ENCODE measurements at regions not wholly inside any gene's neighbourhood (a gene's known extent, or its start where the extent isn't known, plus 50 kb on each side); places are given as distances from the start of the nearest gene placed in this dataset.

DNA sequence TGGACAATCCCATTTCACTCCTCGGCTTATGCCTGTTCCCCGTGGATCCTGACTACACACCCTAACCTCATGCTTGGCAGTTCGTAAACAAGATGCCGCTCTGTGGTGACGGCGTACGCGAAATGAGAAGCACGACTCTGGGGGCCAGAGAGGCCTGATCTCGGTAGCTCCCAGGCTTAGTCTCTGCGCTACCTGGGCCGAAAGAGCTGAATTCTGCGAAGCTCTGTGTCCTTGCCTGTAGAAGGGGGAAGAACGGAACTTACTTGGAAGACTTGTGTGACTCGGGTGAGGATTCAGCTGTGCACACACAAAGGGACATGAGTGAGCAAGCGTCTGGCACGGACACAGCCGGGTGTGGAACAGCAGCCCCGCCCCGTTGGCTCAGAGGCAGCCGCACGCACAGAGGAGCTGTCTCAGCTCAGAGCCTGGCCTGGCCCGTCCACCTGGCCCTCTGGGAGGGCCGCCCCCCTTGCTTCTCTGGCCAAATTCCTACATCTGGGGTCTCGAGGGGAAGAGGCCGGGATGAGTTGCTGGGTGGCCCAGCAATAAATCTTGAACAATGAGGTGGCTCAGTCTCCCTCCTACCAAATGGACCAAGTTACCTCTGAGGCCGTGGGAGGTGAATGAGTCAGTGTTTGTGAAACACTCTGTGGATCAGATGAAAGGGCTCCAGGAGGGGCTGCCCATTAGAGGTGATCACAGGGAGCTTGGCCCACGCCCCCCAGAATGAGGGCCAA, 83.8 kb downstream of the PDGFA start:
- Histone ChIP-seq H3K4me1 (no peaks in the 10 kb centered on the region), H3K4me3 (ENCODE audit: low read depth, low read length) (no peak overlapping the region), H3K9me3 (peaks cover 2% of the 10 kb centered on the region; the same call in 1 of the 2 replicates), H3K36me3 (no peaks in the 10 kb centered on the region), H3K27me3 (no peaks in the 10 kb centered on the region)
- DNase-seq: no peak
- no peak for TF ChIP-seq CTCF (IDR thresholded peaks at IDR 0.05; ENCODE audit: low read depth, low read length)

- no peak overlapping the region for H3K4me3 ChIP-seq (ENCODE audit: low read depth, low read length)
- TF ChIP-seq CTCF (IDR thresholded peaks at IDR 0.05; ENCODE audit: low read depth, low read length): no peak
- H3K36me3 ChIP-seq: no peaks in the 10 kb centered on the region
- H3K4me1 ChIP-seq: no peaks in the 10 kb centered on the region
- H3K9me3 ChIP-seq: peaks cover 3% of the 10 kb centered on the region; the same call in 1 of the 2 replicates
- DNase-seq: no peak
- no peaks in the 10 kb centered on the region for H3K27me3 ChIP-seq
Measured at GRCh38 chr7:436367-437128, 83.1 kb downstream of the PDGFA start.

DNA sequence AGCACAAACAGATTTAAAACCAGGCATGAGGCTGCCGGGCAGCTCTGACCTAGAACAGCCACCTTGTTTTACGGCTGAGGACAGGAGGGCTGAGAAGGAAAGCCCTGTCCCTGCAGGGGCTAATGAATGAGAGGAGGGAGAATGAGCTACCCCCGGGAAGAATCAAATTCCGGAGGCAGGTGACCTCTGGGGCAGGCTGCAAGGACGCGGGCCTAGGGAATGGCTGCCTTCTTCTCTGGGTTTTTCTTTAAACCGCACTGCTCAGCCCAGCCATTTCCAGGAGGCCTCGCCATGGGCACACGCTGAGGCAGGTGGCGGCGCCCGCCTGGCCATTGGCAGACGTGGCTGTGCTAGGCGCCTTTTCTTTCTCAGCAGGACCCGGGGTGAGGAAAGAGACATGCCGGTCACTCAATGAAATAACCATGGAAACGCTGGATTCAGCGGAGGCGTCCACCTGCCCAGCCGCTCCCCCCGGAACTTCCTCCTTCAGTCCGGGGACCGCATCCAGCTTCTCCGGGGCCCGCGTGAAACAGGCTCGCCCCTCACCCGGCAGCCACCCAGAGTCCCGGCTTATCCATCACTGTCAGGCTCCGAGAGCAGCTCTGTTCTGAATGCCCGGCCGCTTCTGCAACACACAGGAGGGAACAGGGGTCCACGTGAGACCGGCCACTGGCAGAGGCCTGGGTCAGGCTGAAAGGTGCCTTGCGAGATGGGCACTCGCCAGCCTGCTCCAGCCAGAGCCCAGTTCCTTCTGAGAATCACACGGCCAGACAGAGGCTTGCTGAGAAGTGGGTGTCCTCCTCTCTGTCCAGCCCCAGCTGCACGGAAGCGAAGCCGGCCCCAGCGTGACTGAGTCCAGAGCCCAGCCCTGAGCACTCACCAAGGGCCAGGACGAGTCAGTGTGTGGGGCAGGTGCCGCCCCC, 82.1 kb downstream of the PDGFA start:
- no peaks in the 10 kb centered on the region for H3K4me1 ChIP-seq
- DNase-seq: no peak
- TF ChIP-seq CTCF (IDR thresholded peaks at IDR 0.05; ENCODE audit: low read depth, low read length): no peak
- peaks cover 4% of the 10 kb centered on the region; the same call in 1 of the 2 replicates for H3K9me3 ChIP-seq
- no peak overlapping the region for H3K4me3 ChIP-seq (ENCODE audit: low read depth, low read length)
- no peaks in the 10 kb centered on the region for H3K36me3 ChIP-seq
- H3K27me3 ChIP-seq: no peaks in the 10 kb centered on the region

DNA sequence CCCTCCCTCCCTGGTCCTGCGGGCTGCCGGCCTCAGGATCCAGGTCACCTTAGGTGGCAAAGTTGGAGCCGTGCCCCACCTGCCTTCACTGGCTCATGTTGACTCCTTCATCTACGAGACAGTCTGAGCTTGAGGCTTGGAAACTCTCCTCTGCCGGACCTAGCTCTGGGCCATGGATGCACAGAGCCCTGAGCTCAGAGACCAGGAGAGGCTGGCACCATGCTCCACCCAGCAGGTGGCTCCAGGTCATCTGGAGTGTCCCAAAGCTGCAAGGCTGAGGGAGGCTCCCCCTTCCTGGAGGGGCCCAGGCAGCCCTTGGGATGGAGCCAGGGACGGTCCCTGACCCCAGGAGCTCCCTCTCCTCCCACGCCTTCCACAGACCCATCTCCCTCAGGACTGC, 81.3 kb downstream of the PDGFA start:
- Histone ChIP-seq H3K4me1 (no peaks in the 10 kb centered on the region), H3K4me3 (ENCODE audit: low read depth, low read length) (no peak overlapping the region), H3K36me3 (no peaks in the 10 kb centered on the region), H3K27me3 (no peaks in the 10 kb centered on the region), H3K9me3 (peaks cover 4% of the 10 kb centered on the region; the same call in 1 of the 2 replicates)
- DNase-seq: no peak
- TF ChIP-seq CTCF (IDR thresholded peaks at IDR 0.05; ENCODE audit: low read depth, low read length): no peak

GRCh38 chr7:438916-439315, 80.7 kb downstream of the PDGFA start:
- Histone ChIP-seq H3K36me3 (no peaks in the 10 kb centered on the region), H3K9me3 (peaks cover 4% of the 10 kb centered on the region; the same call in 1 of the 2 replicates), H3K27me3 (no peaks in the 10 kb centered on the region), H3K4me1 (no peaks in the 10 kb centered on the region), H3K4me3 (ENCODE audit: low read depth, low read length) (no peak overlapping the region)
- TF ChIP-seq CTCF (IDR thresholded peaks at IDR 0.05; ENCODE audit: low read depth, low read length): no peak
- DNase-seq: no peak

Data from BE2C (cell line).